Stimulated activated memory B cell treated with anti-CD40 and anti-IgM and Interleukin-4, amounts not matched to agents 10 μg/mL and 1 μg/mL and 100 μg/mL, for 72 hours (primary cell): ENCODE measurements at regions not wholly inside any gene's neighbourhood (a gene's known extent, or its start where the extent isn't known, plus 50 kb on each side); places are given as distances from the start of the nearest gene placed in this dataset.
A peak's percentile ranks its signal among the peaks of the same experiment; 100 is the strongest.

ENCODE experiments used
- ATAC-seq: fragments of 150-1000 bp; cut with Tn5 transposase; 2 replicates; pipeline ENCODE4 v1.10.0; 2021
- H3K27ac Mint-ChIP-seq: one replicate; pipeline ENCODE4 v1.8.0; 2022; ENCODE audit warnings: mild to moderate bottlenecking, mixed read lengths
- H3K27me3 Mint-ChIP-seq: one replicate; pipeline ENCODE4 v1.8.0; 2022; ENCODE audit warnings: mixed read lengths
- H3K36me3 Mint-ChIP-seq: one replicate; pipeline ENCODE4 v1.8.0; 2022; ENCODE audit warnings: mixed read lengths
- H3K4me1 Mint-ChIP-seq: one replicate; pipeline ENCODE4 v1.8.0; 2022; ENCODE audit warnings: mixed read lengths
- H3K4me3 Mint-ChIP-seq: one replicate; pipeline ENCODE4 v1.8.0; 2022; ENCODE audit warnings: mild to moderate bottlenecking, moderate library complexity, mixed read lengths
- H3K9me3 Mint-ChIP-seq: one replicate; pipeline ENCODE4 v1.8.0; 2022; ENCODE audit warnings: mixed read lengths

GRCh38 chr15:39478996-39479395 lies 101.9 kb upstream of the THBS1 start:
- Mint-ChIP-seq H3K36me3 (no peaks in the 10 kb centered on the region), H3K9me3 (no peaks in the 10 kb centered on the region), H3K27ac (no peak overlapping the region), H3K27me3 (peaks cover 7% of the 10 kb centered on the region), H3K4me3 (no peak overlapping the region), H3K4me1 (no peaks in the 10 kb centered on the region)
- no peak for ATAC-seq

GRCh38 chr15:39479911-39480310 lies 101.0 kb upstream of the THBS1 start:
- no peak for ATAC-seq
- no peaks in the 10 kb centered on the region for H3K4me1 Mint-ChIP-seq
- no peak overlapping the region for H3K27ac Mint-ChIP-seq
- H3K27me3 Mint-ChIP-seq, result peaks cover 7% of the 10 kb centered on the region
- no peaks in the 10 kb centered on the region for H3K9me3 Mint-ChIP-seq
- no peak overlapping the region for H3K4me3 Mint-ChIP-seq
- no peaks in the 10 kb centered on the region for H3K36me3 Mint-ChIP-seq

DNA sequence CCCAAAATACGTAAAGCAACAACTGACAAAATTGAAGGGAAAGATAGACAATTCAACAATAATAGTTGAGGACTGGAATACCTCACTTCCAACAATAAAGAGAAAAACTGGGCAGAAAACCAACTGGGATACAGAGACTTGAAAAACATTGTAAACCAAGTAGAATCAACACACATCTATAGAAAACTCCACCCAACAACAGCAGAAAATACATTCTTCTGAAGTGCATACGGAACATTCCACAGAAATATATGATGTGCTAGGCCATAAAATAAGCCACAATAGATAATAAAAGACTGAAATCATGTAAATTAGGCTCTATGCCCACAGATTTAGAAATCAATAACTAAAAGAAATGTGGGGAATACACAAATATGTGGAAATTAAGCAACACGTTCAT lies 98.4 kb upstream of the THBS1 start:
- Mint-ChIP-seq H3K27me3 (peaks cover 1% of the 10 kb centered on the region), H3K9me3 (no peaks in the 10 kb centered on the region), H3K4me3 (no peak overlapping the region), H3K27ac (no peak overlapping the region), H3K4me1 (no peaks in the 10 kb centered on the region), H3K36me3 (no peaks in the 10 kb centered on the region)
- no peak for ATAC-seq

DNA sequence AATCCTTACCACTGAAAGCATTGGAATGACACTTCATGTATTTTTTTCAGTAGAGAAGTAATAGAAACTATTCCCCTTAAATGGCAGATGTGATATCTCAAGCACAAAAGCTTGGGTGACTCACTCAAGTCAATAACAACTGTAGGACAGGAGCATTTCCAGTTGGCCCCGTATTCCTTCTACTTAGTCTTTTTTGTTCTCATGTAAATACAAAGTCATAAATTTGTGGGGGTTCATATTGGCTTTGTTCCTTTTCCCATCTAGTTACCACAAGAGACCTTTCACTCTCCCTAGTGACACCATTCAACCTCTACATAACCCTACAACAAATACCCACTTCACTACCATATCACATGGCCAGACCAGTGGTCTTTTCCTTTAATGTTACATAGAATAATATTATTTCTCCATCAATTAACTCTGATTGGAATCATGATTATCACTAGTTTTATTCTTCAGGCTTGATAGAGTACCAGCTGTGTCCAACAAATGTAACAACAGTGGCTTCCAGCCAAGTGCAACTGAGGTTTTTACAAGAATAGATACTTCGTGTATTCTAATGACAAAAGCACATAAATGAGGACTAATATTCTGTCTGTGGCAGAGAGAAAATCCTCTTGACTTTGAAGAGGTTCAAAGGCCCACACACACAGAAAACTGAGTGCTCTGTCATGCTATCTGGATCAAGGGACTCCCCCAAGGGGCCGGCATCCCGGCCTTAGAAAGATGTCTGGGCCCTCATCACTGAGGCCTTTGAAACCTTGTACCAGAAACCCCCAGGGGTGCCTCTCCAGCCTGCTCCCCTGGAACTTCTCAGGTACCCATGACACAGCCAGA lies 94.0 kb upstream of the THBS1 start:
- H3K4me3 Mint-ChIP-seq, result no peak overlapping the region
- peak; percentile 57 for ATAC-seq
- H3K9me3 Mint-ChIP-seq, result no peaks in the 10 kb centered on the region
- H3K27me3 Mint-ChIP-seq, result no peaks in the 10 kb centered on the region
- no peaks in the 10 kb centered on the region for H3K4me1 Mint-ChIP-seq
- no peaks in the 10 kb centered on the region for H3K36me3 Mint-ChIP-seq
- no peak overlapping the region for H3K27ac Mint-ChIP-seq

DNA sequence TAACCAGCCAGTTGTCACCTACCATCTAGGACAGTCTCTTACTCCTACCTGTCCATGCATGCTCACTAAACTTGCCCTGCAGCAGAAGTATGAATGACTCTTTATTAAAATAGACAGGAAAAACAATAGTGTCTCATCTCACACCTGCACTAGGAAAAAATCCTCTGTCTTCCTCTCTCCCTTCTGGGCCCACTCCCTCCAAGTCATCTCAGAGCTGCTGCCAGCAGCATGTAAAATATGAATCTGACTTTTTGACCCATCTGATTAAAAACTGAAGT lies 93.5 kb upstream of the THBS1 start:
- Mint-ChIP-seq H3K27ac (no peak overlapping the region), H3K4me1 (no peaks in the 10 kb centered on the region), H3K9me3 (no peaks in the 10 kb centered on the region), H3K36me3 (no peaks in the 10 kb centered on the region), H3K27me3 (no peaks in the 10 kb centered on the region), H3K4me3 (no peak overlapping the region)
- no peak for ATAC-seq

GRCh38 chr15:39488516-39488915 lies 92.4 kb upstream of the THBS1 start:
- Mint-ChIP-seq H3K27ac (no peak overlapping the region), H3K36me3 (no peaks in the 10 kb centered on the region), H3K4me1 (no peaks in the 10 kb centered on the region), H3K9me3 (no peaks in the 10 kb centered on the region), H3K4me3 (no peak overlapping the region), H3K27me3 (no peaks in the 10 kb centered on the region)
- ATAC-seq, result no peak

- Mint-ChIP-seq H3K27ac (no peak overlapping the region), H3K4me3 (no peak overlapping the region), H3K27me3 (no peaks in the 10 kb centered on the region), H3K36me3 (no peaks in the 10 kb centered on the region), H3K4me1 (no peaks in the 10 kb centered on the region), H3K9me3 (no peaks in the 10 kb centered on the region)
- ATAC-seq, result no peak
Measured at GRCh38 chr15:39488961-39489360, 91.9 kb upstream of the THBS1 start.

DNA sequence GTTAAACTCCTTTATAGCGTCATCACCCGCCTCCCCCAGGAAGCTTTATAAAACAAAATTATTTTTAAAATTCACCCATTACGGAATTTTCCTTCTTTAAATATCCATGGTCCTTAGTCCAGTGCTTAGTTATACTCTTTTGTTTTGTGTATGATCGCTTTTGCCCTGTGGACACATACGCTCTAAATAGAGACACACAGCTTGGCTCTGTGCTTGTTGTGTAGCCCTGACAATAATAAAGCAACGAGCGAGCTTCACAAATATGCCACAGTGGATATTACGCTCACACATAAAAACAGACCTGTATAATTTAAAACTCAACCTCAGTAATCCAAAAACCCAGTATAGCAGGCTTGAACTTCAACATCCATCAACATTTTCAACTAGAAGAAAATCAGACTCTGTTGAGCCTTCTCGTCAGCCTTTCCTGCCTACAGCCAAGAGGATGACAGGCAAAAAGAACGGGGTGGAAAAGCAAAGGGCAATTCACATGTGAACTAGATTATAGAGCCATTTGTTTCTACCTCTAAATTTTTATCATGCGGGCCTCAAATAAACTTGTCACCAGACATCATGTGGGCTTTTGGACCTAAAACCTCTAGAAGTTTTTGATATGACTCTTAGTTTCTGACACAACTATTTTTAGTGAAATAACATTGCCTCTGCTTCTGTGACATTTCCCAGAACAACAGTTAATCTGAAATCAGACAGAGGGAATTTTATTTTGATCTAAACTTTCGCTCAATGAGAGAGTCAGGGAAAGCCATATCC lies 89.6 kb upstream of the THBS1 start:
- H3K9me3 Mint-ChIP-seq, result no peaks in the 10 kb centered on the region
- H3K27me3 Mint-ChIP-seq, result peaks cover 8% of the 10 kb centered on the region
- no peak overlapping the region for H3K27ac Mint-ChIP-seq
- ATAC-seq, result no peak
- no peaks in the 10 kb centered on the region for H3K4me1 Mint-ChIP-seq
- H3K36me3 Mint-ChIP-seq, result no peaks in the 10 kb centered on the region
- H3K4me3 Mint-ChIP-seq, result no peak overlapping the region

- ATAC-seq, result no peak
- Mint-ChIP-seq H3K36me3 (no peaks in the 10 kb centered on the region), H3K27me3 (peaks cover 15% of the 10 kb centered on the region), H3K4me1 (no peaks in the 10 kb centered on the region), H3K9me3 (no peaks in the 10 kb centered on the region), H3K27ac (no peak overlapping the region), H3K4me3 (no peak overlapping the region)
Measured at GRCh38 chr15:39491886-39492490, 88.9 kb upstream of the THBS1 start.

GRCh38 chr15:39493424-39494067 lies 87.3 kb upstream of the THBS1 start:
- H3K9me3 Mint-ChIP-seq, result no peaks in the 10 kb centered on the region
- no peak overlapping the region for H3K27ac Mint-ChIP-seq

DNA sequence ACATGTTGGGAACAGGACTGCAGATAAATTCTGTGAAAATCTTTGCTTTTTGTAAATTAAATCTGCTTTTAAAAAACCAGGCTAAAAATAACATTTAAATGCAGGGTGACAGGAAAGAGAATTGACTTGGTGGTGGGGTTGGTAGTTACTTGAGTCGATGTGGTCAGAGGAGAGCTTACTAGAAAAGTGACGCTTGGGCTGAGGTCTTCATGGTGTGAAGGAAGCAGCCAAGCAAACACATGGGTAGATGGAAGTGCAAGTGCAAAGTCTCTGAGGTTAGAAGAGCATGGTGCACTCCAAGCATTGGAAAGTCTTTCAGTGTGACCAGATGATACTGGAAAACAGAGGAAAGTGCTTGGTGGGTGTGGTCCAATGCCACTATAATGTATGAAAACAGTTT lies 86.4 kb upstream of the THBS1 start:
- Mint-ChIP-seq H3K27me3 (peaks cover 17% of the 10 kb centered on the region), H3K9me3 (no peaks in the 10 kb centered on the region), H3K4me3 (no peak overlapping the region), H3K36me3 (no peaks in the 10 kb centered on the region), H3K4me1 (no peaks in the 10 kb centered on the region), H3K27ac (no peak overlapping the region)
- no peak for ATAC-seq

More at GRCh38 chr15:39493424-39494067, 87.3 kb upstream of the THBS1 start:
- H3K36me3 Mint-ChIP-seq, result no peaks in the 10 kb centered on the region
- no peak overlapping the region for H3K4me3 Mint-ChIP-seq
- peaks cover 17% of the 10 kb centered on the region for H3K27me3 Mint-ChIP-seq
- H3K4me1 Mint-ChIP-seq, result no peaks in the 10 kb centered on the region
- ATAC-seq, result no peak

DNA sequence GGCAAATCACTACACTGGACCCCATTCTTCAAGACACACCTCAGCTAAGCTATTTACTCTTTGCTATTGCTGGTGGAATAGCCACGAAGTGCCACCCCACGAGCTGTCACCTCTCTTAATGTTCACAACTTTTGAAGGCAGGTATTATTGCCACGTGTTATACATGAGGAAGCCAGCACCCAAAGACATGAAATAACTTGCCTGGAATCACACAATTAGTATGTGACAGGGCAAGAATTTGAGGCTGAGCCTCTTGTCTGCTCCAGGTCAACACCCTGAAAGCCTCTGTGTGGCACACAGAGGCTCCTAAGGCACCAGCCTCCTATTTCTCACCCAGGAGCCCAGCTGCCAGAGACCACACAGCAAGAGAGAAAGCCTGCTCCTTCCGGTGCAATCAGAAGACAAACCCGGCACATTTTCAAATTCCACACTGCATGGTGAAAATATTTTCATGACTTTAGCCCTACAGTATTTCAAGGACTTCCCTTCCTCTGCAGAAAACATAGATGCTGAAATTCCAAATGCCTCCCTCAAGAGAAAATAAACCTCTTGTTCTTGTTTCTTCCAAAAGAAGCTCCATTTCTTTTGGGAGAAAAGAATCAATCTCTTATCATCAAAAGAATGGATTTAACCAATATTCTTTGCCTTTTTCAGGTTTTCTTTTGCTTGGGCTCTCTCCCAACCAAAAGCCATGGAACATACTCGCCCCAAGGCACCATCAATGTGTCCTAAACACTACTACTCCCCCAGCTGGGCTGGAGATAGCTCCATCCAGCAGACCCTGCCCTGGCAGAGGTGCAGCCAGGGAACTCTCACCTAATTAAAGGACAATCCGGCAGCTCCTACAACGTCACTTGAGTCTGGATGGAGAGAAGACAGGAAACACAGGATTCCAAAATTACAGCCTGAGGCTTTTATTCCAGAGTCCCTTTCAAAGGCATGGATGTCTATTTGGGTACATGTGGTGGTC lies 84.7 kb upstream of the THBS1 start:
- peaks cover 17% of the 10 kb centered on the region for H3K27me3 Mint-ChIP-seq
- no peaks in the 10 kb centered on the region for H3K9me3 Mint-ChIP-seq
- no peaks in the 10 kb centered on the region for H3K36me3 Mint-ChIP-seq
- H3K4me1 Mint-ChIP-seq, result no peaks in the 10 kb centered on the region
- no peak for ATAC-seq
- no peak overlapping the region for H3K27ac Mint-ChIP-seq
- H3K4me3 Mint-ChIP-seq, result no peak overlapping the region

- no peaks in the 10 kb centered on the region for H3K4me1 Mint-ChIP-seq
- ATAC-seq, result no peak
- H3K9me3 Mint-ChIP-seq, result no peaks in the 10 kb centered on the region
- no peaks in the 10 kb centered on the region for H3K36me3 Mint-ChIP-seq
- H3K27me3 Mint-ChIP-seq, result peaks cover 17% of the 10 kb centered on the region
- no peak overlapping the region for H3K4me3 Mint-ChIP-seq
- no peak overlapping the region for H3K27ac Mint-ChIP-seq
Measured at GRCh38 chr15:39497016-39497758, 83.7 kb upstream of the THBS1 start.
